HG02678 (cell line): ENCODE measurements at regions not wholly inside any gene's neighbourhood (a gene's known extent, or its start where the extent isn't known, plus 50 kb on each side); places are given as distances from the start of the nearest gene placed in this dataset.

Experiments
- ATAC-seq: cut with Tn5 transposase; IDR thresholded peaks from one replicate; pipeline ENCODE4 v1.9.1; 2021; ENCODE audit warnings: mild to moderate bottlenecking, moderate library complexity; ENCODE audit not compliant: unreplicated experiment

- no peak for ATAC-seq
These were observed 278.2 kb upstream of the RAG2 start for GRCh38 chr11:36876266-36876665.

DNA sequence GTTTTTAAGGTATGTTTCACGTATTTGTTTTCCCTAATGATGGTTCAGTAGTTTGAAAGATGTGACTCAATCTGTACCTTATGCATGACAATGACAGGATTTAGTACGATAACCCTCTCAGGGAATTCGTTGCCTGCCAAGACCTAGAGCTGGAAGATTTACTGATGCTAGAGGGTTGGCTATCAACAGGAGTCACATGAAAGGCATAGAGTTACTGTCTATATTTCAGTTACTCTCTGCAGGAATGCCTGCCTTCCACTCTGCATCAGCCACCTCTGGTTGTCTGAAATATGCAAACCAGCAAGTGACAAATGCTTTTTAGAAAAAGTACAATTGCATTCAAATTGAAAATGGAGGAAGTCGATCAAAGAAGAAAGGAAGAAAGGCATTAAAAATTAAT lies 276.3 kb upstream of the RAG2 start:
- ATAC-seq: no peak

- no peak for ATAC-seq
These were observed 272.3 kb upstream of the RAG2 start for GRCh38 chr11:36870361-36870760.

DNA sequence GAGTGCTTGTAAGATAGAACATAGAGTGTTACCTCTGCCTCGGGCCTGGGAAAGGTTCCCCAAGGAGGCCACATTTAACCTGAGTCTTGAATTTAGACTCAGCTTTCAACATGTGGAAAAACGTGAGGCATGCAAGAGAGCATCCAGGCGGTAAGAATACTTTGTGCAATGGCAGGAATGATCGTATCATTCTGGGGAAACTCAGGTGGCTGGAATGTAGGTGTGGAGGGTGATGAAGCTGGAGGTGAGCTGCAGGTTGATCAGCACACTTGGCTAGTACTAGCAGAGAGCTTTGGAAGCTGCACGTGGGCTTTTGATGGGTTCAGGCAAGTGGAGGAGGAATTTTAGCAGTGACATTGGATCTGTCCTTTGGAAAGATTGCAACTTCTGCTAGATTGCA lies 270.3 kb upstream of the RAG2 start:
- no peak for ATAC-seq

- no peak for ATAC-seq
These were observed 267.8 kb upstream of the RAG2 start for GRCh38 chr11:36865846-36866245.

- no peak for ATAC-seq
These were observed 256.8 kb upstream of the RAG2 start for GRCh38 chr11:36854875-36855274.

DNA sequence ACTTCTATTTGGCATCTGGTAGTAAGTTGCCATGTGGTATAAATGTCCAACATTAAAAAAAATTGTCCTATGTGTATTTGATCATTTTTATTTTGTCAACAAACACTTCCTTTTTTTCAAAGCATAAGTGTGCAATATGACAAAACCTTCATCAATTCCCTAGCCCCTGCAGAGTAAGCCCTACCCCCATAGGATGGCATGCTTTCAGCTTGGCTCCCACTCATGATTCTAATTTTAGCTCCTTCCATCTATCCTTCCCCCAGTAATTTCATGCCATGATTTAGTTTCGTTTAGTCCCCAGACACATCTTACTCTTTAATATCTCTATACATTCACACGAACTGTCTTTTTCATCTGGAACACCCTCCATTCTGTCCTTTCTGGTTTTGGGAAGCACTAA lies 250.6 kb upstream of the RAG2 start:
- ATAC-seq: no peak

DNA sequence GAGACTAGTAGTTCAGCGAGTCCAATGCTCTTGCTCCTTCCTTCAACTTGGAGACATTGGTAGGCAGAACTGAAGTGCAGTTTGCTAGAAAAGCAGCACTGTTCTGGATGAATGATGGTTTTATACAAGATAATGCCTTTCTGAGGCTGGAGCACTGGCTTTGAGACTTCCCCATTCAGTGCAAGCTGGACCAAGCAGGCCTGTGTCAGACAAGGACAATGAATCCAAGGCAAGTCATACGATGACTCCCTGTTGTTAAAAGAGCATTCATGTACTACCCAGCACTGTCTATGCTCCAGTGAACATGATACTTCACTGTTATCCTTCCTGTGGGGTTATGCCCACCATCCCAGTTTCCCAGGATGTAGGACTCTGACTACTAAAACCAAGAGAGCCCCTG lies 242.3 kb upstream of the RAG2 start:
- no peak for ATAC-seq

GRCh38 chr11:36837831-36838437 lies 239.9 kb upstream of the RAG2 start:
- ATAC-seq: no peak

GRCh38 chr11:36825251-36825650 lies 227.2 kb upstream of the RAG2 start:
- ATAC-seq: no peak

- ATAC-seq: no peak
These were observed 226.3 kb upstream of the RAG2 start for GRCh38 chr11:36824349-36824748.

DNA sequence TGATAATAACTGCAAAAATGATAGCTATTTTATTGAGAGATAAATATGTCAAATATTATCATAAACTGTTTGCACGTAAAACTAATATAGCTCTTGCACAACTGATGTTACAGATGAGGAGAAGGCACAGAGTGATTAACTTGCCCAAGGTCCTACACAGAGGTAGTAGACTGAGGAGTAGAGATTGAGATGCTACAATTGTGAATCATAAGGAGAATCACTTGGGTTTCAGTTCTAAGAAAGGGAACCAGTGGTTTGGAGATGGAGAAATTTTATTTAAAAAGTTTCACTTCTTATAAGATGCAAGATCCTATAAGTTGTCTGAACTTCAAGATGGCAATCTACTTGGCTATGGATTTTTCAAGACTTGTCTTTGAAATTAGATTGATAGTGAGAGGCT lies 224.8 kb upstream of the RAG2 start:
- no peak for ATAC-seq

DNA sequence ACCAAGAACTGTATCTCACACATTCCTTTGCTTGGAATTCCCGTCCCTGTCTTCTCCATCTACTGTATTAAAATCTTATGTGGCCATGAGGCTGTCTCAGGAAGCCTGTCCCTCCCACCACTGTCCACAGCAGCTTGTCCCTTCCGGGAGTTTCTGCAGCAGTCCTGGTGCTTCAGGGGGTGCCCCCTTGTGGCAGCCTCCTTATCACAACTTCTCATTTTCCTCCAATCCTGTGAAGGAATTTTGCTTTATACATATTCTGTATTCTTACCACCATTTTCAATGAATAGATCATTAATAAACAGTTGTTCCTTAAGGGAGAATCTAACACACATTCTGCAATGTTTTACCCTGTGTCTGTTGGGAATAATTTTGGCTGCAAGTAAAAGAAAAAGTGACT lies 220.4 kb upstream of the RAG2 start:
- no peak for ATAC-seq

DNA sequence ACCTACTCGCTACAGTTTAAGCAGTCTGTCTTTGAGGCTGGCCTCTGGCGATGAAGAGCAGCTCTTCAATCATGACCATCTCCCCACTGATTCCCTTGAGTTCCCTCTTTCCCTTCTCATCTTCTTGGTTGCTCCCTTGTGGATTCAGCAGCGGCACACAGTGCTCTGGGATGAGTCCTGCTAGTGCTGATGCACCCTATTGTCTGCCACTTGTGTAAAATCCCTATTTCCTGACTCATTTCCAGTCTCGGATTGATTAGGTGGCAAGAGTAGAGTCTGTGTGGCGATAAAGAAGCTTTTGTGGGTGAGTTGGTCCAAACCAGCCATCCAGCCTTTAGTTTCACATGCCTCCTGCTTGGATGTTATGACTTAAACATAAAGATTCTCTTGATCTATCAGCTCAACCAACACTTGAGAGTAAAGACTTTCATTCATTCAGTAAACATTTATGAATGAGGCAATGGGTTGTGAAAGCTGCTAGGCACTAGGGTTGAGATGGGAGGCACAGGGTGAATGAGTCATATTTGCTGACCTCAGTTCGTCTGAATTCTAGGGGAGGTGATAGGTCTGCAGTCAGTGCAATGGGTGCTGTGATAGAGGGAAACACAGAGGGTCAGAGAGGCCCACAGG lies 219.4 kb upstream of the RAG2 start:
- no peak for ATAC-seq

DNA sequence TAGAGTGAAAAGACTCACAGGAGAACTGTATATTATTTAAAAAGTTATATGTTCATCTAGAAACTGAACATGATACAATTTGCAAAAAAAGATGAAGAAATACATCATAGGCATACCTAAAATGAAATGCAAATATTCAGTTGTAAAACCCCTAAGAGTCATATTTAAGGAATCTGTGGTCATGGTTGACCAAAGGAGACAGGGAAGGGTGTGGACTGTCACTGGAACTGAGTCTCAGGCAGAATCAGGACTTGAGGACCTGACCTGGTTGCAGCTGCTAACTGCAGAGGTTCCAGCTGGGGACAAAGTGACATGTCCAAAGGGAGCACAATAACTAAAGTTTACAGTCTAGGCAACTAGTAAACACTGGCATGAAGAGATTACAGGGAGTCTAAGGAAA lies 211.3 kb upstream of the RAG2 start:
- no peak for ATAC-seq

DNA sequence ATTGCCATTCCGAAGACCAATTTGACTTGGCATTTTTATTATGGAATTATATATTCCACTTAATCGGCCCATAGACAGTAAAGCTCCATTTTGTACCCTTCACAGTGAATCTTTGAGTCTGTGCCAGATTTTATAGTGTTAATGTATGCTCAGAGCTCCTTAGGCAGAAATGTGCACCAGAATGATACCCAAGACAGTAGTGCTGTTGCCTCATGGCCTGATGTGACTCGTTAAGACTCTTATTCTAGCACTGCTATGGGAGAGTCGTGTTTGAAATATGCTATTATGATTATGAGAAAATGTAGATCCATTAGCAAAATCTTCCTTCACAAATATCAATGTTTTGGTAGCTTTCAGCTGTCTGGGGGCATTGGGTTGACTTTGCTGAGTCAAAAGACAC lies 209.8 kb upstream of the RAG2 start:
- no peak for ATAC-seq

DNA sequence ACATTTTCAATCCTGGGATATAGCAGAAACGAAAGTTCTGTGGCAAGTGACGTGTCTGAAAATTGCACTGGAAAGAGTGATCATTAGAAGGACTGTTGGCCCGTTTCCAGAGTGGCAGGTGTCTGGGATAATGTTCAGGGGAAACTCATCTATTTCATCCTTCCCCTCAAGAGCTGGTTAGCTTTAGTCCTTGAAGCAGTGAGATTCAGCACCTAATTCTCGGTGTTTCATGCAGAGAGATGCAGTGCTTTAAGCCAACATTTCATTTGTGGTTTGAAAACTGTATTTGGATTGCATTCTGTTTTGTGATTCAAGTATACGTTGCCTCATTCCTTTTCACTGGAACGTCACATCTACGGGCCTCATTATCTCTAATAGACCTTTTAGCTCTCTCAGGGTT lies 205.0 kb upstream of the RAG2 start:
- ATAC-seq: no peak

DNA sequence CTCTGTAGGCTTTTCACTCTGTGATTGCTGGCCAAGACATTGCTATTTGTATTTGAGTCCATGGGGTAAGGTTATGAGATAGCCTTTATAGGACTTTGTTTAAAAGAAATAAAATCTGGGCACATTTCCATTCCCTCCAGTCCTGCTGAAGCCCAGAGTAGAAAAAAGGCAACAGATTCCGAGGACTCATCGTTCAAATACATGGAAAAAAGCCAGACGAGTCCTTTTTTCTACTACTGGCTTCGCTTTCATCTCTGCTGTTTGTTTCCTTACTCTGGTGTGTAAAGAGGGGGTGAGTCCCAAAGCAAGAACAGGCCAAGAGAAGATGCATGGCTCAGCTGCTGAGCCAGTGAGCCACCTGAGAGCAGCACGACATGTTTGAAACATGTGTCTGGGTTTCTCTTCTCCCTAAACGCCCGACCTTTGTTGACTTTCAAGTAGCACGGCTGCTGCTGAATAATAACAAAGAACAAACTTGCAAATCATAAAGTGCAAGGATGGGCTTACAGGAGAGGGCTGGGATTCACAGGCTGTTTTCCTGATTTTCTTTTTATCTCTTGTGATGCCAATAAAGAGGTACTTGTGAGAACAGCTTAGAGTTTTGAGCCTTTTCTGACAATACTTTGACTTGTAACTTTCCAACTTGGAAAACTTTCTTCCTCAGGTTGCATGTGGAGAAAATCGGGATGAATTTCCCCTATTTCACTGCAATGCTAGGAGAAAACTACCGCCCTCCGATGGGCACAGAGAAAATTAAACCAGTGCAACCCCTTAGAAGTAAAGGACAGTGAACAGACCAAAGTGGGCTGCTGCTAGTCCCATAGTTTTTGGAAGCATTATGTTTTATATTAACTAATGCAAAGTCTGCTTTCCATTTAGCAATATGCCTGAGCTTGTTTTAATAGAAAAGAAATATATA lies 195.2 kb upstream of the RAG2 start:
- no peak for ATAC-seq

DNA sequence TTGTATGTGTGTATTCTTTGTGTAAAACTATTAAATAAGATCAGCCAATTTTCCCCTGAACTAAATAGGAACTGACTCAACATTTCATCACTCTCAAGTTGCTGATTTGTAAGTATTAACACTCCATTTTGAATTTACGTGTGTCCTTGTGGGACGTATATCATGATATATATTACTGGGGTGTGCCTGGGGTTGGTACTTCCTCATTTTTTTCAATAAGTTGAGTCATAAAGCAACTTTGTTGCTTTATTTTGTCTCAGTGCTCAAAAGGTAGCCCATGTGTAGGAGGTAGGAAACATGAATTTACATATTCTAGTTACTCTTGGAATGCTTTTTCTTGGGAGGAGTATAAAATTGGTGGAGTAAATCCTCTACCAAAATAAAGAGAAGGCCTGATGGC lies 193.9 kb upstream of the RAG2 start:
- ATAC-seq: no peak

GRCh38 chr11:36790526-36790925 lies 192.5 kb upstream of the RAG2 start:
- ATAC-seq: no peak

DNA sequence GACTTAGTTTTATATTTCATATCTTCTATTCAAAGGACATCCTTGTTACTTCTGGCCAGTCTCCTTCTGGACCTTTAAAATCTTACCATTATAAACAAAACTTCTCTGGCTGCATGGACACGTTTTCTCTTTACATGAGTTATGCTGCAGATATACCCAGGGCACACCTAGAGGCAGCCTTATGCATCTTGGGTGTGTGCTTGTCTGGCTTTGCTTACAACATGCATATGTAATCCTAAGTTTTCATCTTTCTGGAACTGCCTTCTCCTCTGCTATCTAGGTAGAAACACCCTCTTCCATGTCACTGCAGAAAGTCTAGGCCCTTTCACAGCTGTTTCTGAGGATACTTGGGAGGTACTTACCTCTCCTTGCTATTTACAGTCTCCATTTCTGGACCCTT lies 185.8 kb upstream of the RAG2 start:
- no peak for ATAC-seq

DNA sequence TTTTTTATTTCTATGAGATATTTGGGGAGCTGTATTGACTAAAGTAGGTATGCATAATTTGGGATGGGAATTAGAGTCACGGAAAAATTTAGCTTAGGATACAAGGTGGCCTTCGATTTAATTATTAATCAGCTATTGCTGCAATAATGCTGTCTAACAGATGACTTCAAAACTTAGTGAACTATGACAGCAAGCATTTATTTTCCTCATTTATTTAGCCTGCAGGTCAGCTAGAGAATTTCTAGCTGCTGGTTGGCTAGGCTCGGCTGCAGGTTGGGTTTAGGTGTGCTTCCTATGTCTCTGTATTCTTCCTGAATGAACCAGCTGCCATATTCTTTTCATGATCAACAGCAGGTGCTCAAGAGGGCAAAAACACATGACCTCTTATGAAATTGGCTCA lies 181.8 kb upstream of the RAG2 start:
- no peak for ATAC-seq
